ENCODE measurements at regions not wholly inside any gene's neighbourhood (a gene's known extent, or its start where the extent isn't known, plus 50 kb on each side); places are given as distances from the start of the nearest gene placed in this dataset.

GRCh38 chr6:45813943-45814342 lies 201.7 kb downstream of the CLIC5 start:
- TF ChIP-seq CTCF (optimal IDR thresholded peaks at IDR 0.05 in 1 of 3, IDR thresholded peaks at IDR 0.05 in 1 of 3, conservative IDR thresholded peaks at IDR 0.05 in 1 of 3; ENCODE audit: extremely low read depth in 1 of 3, insufficient read depth in 2 of 3, low read length in 3 of 3) (no peak), EZH2 (IDR thresholded peaks at IDR 0.05; ENCODE audit: low read length) (no peak)
